PC-9 (cell line): ENCODE measurements at regions not wholly inside any gene's neighbourhood (a gene's known extent, or its start where the extent isn't known, plus 50 kb on each side); places are given as distances from the start of the nearest gene placed in this dataset.

ENCODE experiments used
- BruUV-seq: library from RNA; stranded (reverse); fragments of 400-500 nt; replicated peaks from 2 replicates; lab custom pipeline; 2021; lab: Mats Ljungman, UMichigan
- CTCF ChIA-PET: fragments of 300-600 bp; sonication (Branson Sonifier 250); formaldehyde crosslinking; loops from one replicate; lab custom pipeline; 2022; ENCODE audit warnings: antibody characterized with exemption; lab: Charles Lee
- POLR2A ChIA-PET: fragments of 300-600 bp; sonication (Branson Sonifier 250); formaldehyde crosslinking; loops from one replicate; lab custom pipeline; 2022; ENCODE audit warnings: antibody characterized with exemption; ENCODE audit not compliant: unreplicated experiment; lab: Charles Lee
- DNase-seq, 2 experiments: peaks; one replicate each; pipeline versions ENCODE4 v3.0.0 to v3.0.0-alpha.2; 2015 to 2022; ENCODE audit warnings: mixed read lengths in 1 of 2
- H2AFZ ChIP-seq: fragments of 200-600 bp; sonication (generic); 2 replicates; pipeline ENCODE4 v1.8.1; 2017; ENCODE audit warnings: antibody characterized with exemption
- H3F3A ChIP-seq: fragments of 200-600 bp; sonication (generic); 2 replicates; pipeline ENCODE4 v1.8.1; 2017; ENCODE audit warnings: antibody characterized with exemption, mild to moderate bottlenecking, low read depth; ENCODE audit not compliant: insufficient read depth
- H3K27ac ChIP-seq: fragments of 200-600 bp; sonication (generic); 2 replicates; pipeline ENCODE4 v1.6.1; 2016; ENCODE audit warnings: mixed run types
- H3K27me3 ChIP-seq: fragments of 200-600 bp; sonication (generic); 2 replicates; pipeline ENCODE4 v1.6.1; 2016; ENCODE audit warnings: low read depth, mixed run types; ENCODE audit not compliant: insufficient read depth
- H3K36me3 ChIP-seq: fragments of 200-600 bp; sonication (generic); 2 replicates; pipeline ENCODE4 v1.6.1; 2016; ENCODE audit warnings: low read depth, mixed run types
- H3K4me1 ChIP-seq: fragments of 200-600 bp; sonication (generic); replicated peaks from 2 replicates; pipeline ENCODE4 v1.6.1; 2016; ENCODE audit warnings: mixed run types; ENCODE audit not compliant: insufficient read depth
- H3K4me2 ChIP-seq: fragments of 200-600 bp; sonication (generic); 2 replicates; pipeline ENCODE4 v1.6.1; 2017; ENCODE audit warnings: mixed run types
- H3K4me3 ChIP-seq: fragments of 200-600 bp; sonication (generic); 2 replicates; pipeline ENCODE4 v1.6.1; 2016; ENCODE audit warnings: mixed run types
- H3K79me2 ChIP-seq: fragments of 200-600 bp; sonication (generic); 2 replicates; pipeline ENCODE4 v1.6.1; 2017; ENCODE audit warnings: low read depth, mixed run types
- H3K9me2 ChIP-seq: fragments of 200-600 bp; sonication (generic); 2 replicates; pipeline ENCODE4 v1.8.1; 2017; ENCODE audit warnings: mild to moderate bottlenecking; ENCODE audit not compliant: insufficient read depth
- H3K9me3 ChIP-seq: fragments of 200-600 bp; sonication (generic); 2 replicates; pipeline ENCODE4 v1.8.1; 2016; ENCODE audit warnings: low read depth; ENCODE audit not compliant: insufficient read depth
- H4K20me1 ChIP-seq: fragments of 200-600 bp; sonication (generic); 2 replicates; pipeline ENCODE4 v1.8.1; 2017; ENCODE audit not compliant: insufficient read depth
- CTCF ChIP-seq: fragments of 200-600 bp; sonication (generic); conservative IDR thresholded peaks from 2 replicates; pipeline ENCODE4 v1.6.1; 2017; ENCODE audit warnings: mixed run types, antibody characterized with exemption, mild to moderate bottlenecking, moderate library complexity
- EZH2 ChIP-seq: fragments of 200-600 bp; sonication (generic); IDR thresholded peaks from 2 replicates; pipeline ENCODE4 v1.8.0; 2017; ENCODE audit warnings: antibody characterized with exemption, low read depth
- intact Hi-C: fragments of 100-400 bp; cut with micrococcal nuclease; formaldehyde crosslinking; loops from one replicate; pipeline ENCODE4 v1.10.0; 2022; ENCODE audit not compliant: unreplicated experiment

DNA sequence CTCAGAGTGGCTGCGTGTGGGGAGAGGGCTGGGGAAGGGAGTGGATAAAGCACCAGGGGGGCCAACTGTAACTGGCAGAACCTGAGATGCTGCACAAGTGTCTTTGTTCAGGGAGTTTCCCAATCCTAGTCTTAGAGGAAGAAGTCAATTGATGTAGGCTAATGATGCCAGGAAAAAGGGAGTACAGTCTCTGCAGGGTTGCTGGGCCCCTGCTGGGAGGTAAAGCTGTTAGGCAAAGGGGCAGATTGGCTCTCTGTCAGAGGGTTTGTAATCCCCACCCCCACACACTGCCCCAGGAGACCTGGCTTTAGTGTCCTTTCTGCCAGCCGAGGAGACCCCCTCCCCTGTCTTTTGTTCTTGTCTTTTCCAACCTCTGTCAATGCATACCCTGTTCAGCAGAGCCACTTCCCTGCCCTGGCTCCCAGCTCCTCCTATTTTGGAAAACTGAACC, 178.4 kb downstream of the KCNA5 start:
- Histone ChIP-seq H3K4me2 (no peak overlapping the region), H3K36me3 (no peaks in the 10 kb centered on the region), H3K4me3 (no peak overlapping the region), H3K4me1 (no peaks in the 10 kb centered on the region), H4K20me1 (no peaks in the 10 kb centered on the region), H3F3A (no peaks in the 10 kb centered on the region), H3K9me2 (no peaks in the 10 kb centered on the region), H3K9me3 (no peaks in the 10 kb centered on the region), H2AFZ (no peak overlapping the region), H3K27ac (no peak overlapping the region), H3K27me3 (no peaks in the 10 kb centered on the region), H3K79me2 (no peaks in the 10 kb centered on the region)
- TF ChIP-seq EZH2, result no peak
- TF ChIP-seq CTCF, result no peak
- no peak for DNase-seq
- POLR2A ChIA-PET, result no interaction called here
- BruUV-seq, result no TSS peak
- intact Hi-C loops, result no loop called here
- CTCF ChIA-PET, result no interaction called here

DNA sequence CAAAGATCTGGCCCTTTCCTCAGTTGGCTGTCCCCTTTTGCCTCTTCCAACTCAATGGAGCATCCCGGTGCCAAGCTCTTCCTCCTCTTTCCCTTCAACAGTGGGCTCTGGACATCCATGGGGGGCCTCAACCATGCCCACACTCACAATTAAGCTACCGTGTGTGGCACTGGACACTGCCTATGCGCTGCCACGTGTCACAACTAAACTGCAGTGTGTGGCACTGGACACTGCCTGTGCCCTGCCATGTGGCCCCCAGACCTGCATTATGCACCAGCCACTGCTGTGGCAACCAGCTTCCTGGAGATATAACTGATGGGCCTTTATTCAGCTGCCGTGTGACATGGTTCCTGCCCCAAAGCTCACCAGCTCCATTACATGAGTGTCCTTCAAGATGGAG, 179.1 kb downstream of the KCNA5 start:
- BruUV-seq, result no TSS peak
- intact Hi-C loops, result no loop called here
- no peaks in the 10 kb centered on the region for H3K27me3 ChIP-seq
- H3K36me3 ChIP-seq, result no peaks in the 10 kb centered on the region
- no peak for DNase-seq
- no peak overlapping the region for H3K4me2 ChIP-seq
- no peak overlapping the region for H3K4me3 ChIP-seq
- CTCF ChIA-PET, result no interaction called here
- H4K20me1 ChIP-seq, result no peaks in the 10 kb centered on the region
- H3K9me3 ChIP-seq, result no peaks in the 10 kb centered on the region
- POLR2A ChIA-PET, result no interaction called here
- H3K27ac ChIP-seq, result no peak overlapping the region
- no peak overlapping the region for H2AFZ ChIP-seq
- no peaks in the 10 kb centered on the region for H3K4me1 ChIP-seq
- no peaks in the 10 kb centered on the region for H3K9me2 ChIP-seq
- TF ChIP-seq EZH2, result no peak
- no peak for TF ChIP-seq CTCF
- H3K79me2 ChIP-seq, result no peaks in the 10 kb centered on the region
- no peaks in the 10 kb centered on the region for H3F3A ChIP-seq

- BruUV-seq, result no TSS peak
- no peaks in the 10 kb centered on the region for H3K9me3 ChIP-seq
- ChIA-PET POLR2A (no interaction called here), CTCF (no interaction called here)
- H3K4me2 ChIP-seq, result no peak overlapping the region
- H3K79me2 ChIP-seq, result no peaks in the 10 kb centered on the region
- no peaks in the 10 kb centered on the region for H4K20me1 ChIP-seq
- H3K27me3 ChIP-seq, result no peaks in the 10 kb centered on the region
- no peak overlapping the region for H3K27ac ChIP-seq
- no peaks in the 10 kb centered on the region for H3K9me2 ChIP-seq
- H3K36me3 ChIP-seq, result no peaks in the 10 kb centered on the region
- no peak overlapping the region for H2AFZ ChIP-seq
- TF ChIP-seq CTCF (no peak), EZH2 (no peak)
- H3F3A ChIP-seq, result no peaks in the 10 kb centered on the region
- no peak overlapping the region for H3K4me3 ChIP-seq
- DNase-seq, result no peak
- H3K4me1 ChIP-seq, result no peaks in the 10 kb centered on the region
- intact Hi-C loops, result no loop called here
These were observed 180.2 kb downstream of the KCNA5 start for GRCh38 chr12:5223881-5224280.
